Kidney (tissue), 13 donors: ENCODE measurements at regions not wholly inside any gene's neighbourhood (a gene's known extent, or its start where the extent isn't known, plus 50 kb on each side); places are given as distances from the start of the nearest gene placed in this dataset.

Experiments used
- DNase-seq, 5 donors: peaks; one replicate each; pipeline ENCODE4 v3.0.0-alpha.2; 2013 to 2020
- FAIRE-seq: peaks from 2 replicates; lab custom pipeline; 2012; peaks lifted over from hg19 to GRCh38; lab: Jason Lieb, UNC
- H3K27ac ChIP-seq, 2 donors: one replicate each; pipeline ENCODE4 v1.7.0; 2013; ENCODE audit warnings: low read depth in 2 of 2, low read length in 2 of 2, inconsistent platforms in 1 of 2
- H3K27me3 ChIP-seq: one replicate; pipeline ENCODE4 v1.7.1; 2013; ENCODE audit warnings: low read length, inconsistent platforms; ENCODE audit not compliant: control insufficient read depth, insufficient read depth
- H3K36me3 ChIP-seq, 3 donors: one replicate each; pipeline versions ENCODE4 v1.7.0 to v1.7.1; 2013; ENCODE audit warnings: low read length in 3 of 3, control low read depth in 1 of 3, inconsistent platforms in 1 of 3; ENCODE audit not compliant: insufficient read depth in 3 of 3, control insufficient read depth in 2 of 3
- H3K4me1 ChIP-seq, 3 donors: one replicate each; pipeline versions ENCODE4 v1.7.0 to v1.7.1; 2013; ENCODE audit warnings: low read length in 3 of 3, inconsistent platforms in 1 of 3, low read depth in 1 of 3; ENCODE audit not compliant: control insufficient read depth in 2 of 3, insufficient read depth in 2 of 3
- H3K4me3 ChIP-seq, 3 donors: one replicate each; pipeline versions ENCODE4 v1.7.0 to v1.8.1; 2013; ENCODE audit warnings: low read length in 3 of 3, control low read depth in 1 of 3, inconsistent platforms in 1 of 3
- H3K9ac ChIP-seq, 3 donors: one replicate each; pipeline versions ENCODE4 v1.7.0 to v1.7.1; 2013; ENCODE audit warnings: low read length in 3 of 3, control low read depth in 1 of 3, inconsistent platforms in 1 of 3
- H3K9me3 ChIP-seq, 3 donors: one replicate each; pipeline versions ENCODE4 v1.7.0 to v1.7.1; 2013; ENCODE audit warnings: low read length in 3 of 3, control low read depth in 1 of 3, inconsistent platforms in 1 of 3; ENCODE audit not compliant: control insufficient read depth in 2 of 3, insufficient read depth in 1 of 3
- intact Hi-C: fragments of 100-400 bp; cut with DNase I; formaldehyde crosslinking; loops from one replicate; pipeline ENCODE4 v1.11.1; 2022
- TF ChIP-seq, protein P1 (sequence below): IDR thresholded peaks from 3 replicates; pipeline ENCODE4 v1.5.1; 2012; ENCODE audit warnings: mild to moderate bottlenecking, moderate library complexity, borderline replicate concordance; ENCODE audit not compliant: insufficient read depth; ENCODE audit errors: extremely low read depth
- donor health status: control.
- donor health status: control.
- donor health status: control.
- donor health status: control.
- donor health status: control.
- donor health status: DM: yes; HTN: yes; CAD: no.
- donor health status: Normal renal cell carcinoma (clear cell type).

DNA sequence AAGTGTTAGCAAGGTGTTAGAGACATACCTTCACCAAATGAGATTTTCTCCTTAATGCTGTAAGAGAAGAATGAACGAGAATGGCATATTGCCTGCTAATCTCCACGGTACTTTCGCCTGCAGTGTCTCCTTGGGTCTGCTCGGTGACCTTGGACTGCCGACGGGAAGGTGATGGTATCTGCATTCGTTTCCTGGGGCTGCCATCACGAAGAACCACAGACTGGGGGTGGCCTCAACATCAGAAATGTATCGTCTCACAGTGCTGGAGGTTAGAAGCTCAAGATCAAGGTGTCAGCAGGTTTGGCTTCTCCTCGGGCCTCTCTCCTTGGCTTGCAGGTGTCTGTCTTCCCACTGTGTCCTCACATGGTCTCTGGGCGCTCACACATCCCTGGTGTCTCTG, 86.3 kb upstream of the TNRC6C start:
- no peaks in the 10 kb centered on the region for H3K9me3 ChIP-seq
- DNase-seq (peak in 1 of 5 donors; percentile 24), FAIRE-seq (no peak)
- H3K4me1 ChIP-seq = no peaks in the 10 kb centered on the region
- H3K36me3 ChIP-seq = no peaks in the 10 kb centered on the region
- H3K4me3 ChIP-seq = no peak overlapping the region
- no peak overlapping the region for H3K27ac ChIP-seq
- intact Hi-C loops = no loop called here
- no peak overlapping the region for H3K9ac ChIP-seq
- TF ChIP-seq, protein P1, sequence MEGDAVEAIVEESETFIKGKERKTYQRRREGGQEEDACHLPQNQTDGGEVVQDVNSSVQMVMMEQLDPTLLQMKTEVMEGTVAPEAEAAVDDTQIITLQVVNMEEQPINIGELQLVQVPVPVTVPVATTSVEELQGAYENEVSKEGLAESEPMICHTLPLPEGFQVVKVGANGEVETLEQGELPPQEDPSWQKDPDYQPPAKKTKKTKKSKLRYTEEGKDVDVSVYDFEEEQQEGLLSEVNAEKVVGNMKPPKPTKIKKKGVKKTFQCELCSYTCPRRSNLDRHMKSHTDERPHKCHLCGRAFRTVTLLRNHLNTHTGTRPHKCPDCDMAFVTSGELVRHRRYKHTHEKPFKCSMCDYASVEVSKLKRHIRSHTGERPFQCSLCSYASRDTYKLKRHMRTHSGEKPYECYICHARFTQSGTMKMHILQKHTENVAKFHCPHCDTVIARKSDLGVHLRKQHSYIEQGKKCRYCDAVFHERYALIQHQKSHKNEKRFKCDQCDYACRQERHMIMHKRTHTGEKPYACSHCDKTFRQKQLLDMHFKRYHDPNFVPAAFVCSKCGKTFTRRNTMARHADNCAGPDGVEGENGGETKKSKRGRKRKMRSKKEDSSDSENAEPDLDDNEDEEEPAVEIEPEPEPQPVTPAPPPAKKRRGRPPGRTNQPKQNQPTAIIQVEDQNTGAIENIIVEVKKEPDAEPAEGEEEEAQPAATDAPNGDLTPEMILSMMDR = no peak
- H3K27me3 ChIP-seq = no peaks in the 10 kb centered on the region

DNA sequence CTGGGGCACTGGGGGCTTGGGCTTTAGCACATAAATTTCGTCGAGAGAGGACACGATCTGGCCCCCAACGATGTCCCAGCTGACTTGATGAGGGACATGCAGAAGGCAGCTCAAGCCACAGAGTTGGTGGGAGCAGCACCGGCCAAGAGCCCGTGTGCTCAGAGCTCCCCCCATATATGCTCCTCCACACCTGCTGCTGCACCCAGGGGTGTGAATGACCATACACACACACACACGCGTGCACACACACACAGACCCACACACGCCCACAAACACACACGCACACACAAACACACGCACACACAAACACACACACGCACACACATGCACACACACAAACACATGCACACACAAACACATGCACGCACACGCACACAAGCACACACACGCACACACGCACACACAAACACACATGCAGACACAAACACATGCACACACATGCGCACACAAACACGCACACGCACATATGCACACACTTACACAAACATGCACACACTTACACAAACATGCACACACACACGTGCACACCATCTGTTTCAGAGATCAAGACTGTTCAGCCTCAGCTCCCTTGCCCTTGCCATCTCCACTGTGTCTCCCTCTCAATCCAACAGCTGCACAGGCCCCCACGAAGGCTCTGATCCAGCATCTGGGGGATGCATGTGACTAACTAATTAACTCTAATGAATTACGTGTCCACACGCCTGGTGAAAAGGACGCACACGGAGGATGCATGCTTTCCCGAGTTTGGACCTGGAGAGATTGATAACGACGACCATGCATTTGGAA, 85.6 kb upstream of the TNRC6C start:
- intact Hi-C loops = no loop called here
- Histone ChIP-seq H3K4me3 (no peak overlapping the region), H3K9ac (no peak overlapping the region), H3K27ac (no peak overlapping the region), H3K36me3 (no peaks in the 10 kb centered on the region), H3K4me1 (no peaks in the 10 kb centered on the region), H3K27me3 (no peaks in the 10 kb centered on the region), H3K9me3 (no peaks in the 10 kb centered on the region)
- FAIRE-seq (no peak), DNase-seq (peak in 1 of 5 donors; percentile 46)
- TF ChIP-seq, protein P1 = no peak

DNA sequence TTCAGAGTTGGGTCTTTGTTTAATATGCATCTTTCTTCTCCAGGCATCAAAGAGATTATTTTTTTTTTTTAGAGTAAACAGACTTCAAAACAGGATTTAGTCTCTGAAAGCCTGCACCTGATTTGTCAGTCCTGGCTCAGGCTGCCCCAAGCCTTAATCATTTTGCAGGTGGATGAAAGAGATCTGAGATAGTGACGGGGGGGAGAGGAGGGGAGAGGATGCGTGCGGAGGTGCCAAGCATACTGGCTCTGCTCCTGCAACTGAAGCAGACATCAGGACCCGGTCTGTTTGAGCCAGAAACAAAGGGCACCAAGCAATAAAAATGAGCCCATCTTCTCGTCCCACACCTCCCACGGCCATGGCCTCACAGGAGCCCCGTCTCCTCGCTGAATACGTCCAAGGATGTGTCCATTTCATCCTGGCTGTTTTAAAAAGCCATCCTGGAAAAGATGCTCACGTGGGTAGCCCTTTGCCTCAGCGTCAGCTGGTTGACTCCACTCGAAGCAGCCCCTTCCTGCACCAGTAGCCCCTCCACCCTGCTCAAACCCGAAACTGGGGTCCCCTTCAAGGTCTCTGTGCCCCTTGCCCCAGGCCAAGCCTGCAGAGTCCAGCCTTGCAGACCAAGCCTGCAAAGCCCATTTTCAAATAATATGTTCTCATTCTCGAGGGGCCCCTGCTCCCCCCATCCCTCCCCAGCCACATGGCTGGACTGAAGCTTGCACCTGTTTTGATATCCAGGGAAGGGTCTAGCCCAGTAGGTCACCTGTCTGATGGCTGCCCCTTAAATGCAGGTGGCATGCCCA, 84.8 kb upstream of the TNRC6C start:
- intact Hi-C loops = no loop called here
- DNase-seq = peak in 1 of 5 donors; percentile 29
- TF ChIP-seq, protein P1 = no peak
- Histone ChIP-seq H3K9me3 (no peaks in the 10 kb centered on the region), H3K36me3 (no peaks in the 10 kb centered on the region), H3K9ac (no peak overlapping the region), H3K4me1 (no peaks in the 10 kb centered on the region), H3K27ac (no peak overlapping the region), H3K27me3 (no peaks in the 10 kb centered on the region), H3K4me3 (no peak overlapping the region)
- no peak for FAIRE-seq
